ENCODE measurements at regions not wholly inside any gene's neighbourhood (a gene's known extent, or its start where the extent isn't known, plus 50 kb on each side); places are given as distances from the start of the nearest gene placed in this dataset.

- TF ChIP-seq CTCF (IDR thresholded peaks at IDR 0.05), result no peak
- no peak for TF ChIP-seq POLR2AphosphoS5 (IDR thresholded peaks at IDR 0.05)
These were observed 659.4 kb upstream of the ADAMTS16 start for GRCh38 chr5:4480528-4481349.
